WI38 (cell line): ENCODE measurements at regions not wholly inside any gene's neighbourhood (a gene's known extent, or its start where the extent isn't known, plus 50 kb on each side); places are given as distances from the start of the nearest gene placed in this dataset.

Experiments used
- H3K4me3 ChIP-seq: 2 replicates; pipeline ENCODE4 v1.5.1; 2011; ENCODE audit warnings: low read depth, mild to moderate bottlenecking, control low read depth, low read length
- CTCF ChIP-seq: IDR thresholded peaks from 2 replicates; pipeline ENCODE4 v1.5.1; 2012; ENCODE audit warnings: low read depth, mild to moderate bottlenecking, control low read depth, low read length

GRCh38 chr1:70667494-70668170 is 256.6 kb downstream of the CTH start:
- no peak overlapping the region for H3K4me3 ChIP-seq
- TF ChIP-seq CTCF, result no peak

- no peak overlapping the region for H3K4me3 ChIP-seq
- TF ChIP-seq CTCF, result no peak
These were observed 259.9 kb downstream of the CTH start for GRCh38 chr1:70671006-70671405.

- H3K4me3 ChIP-seq, result no peak overlapping the region
These were observed 261.4 kb downstream of the CTH start for GRCh38 chr1:70672442-70672888.

GRCh38 chr1:70674941-70675685 is 264.0 kb downstream of the CTH start:
- TF ChIP-seq CTCF, result no peak
- no peak overlapping the region for H3K4me3 ChIP-seq

More at GRCh38 chr1:70672442-70672888, 261.4 kb downstream of the CTH start:
- TF ChIP-seq CTCF, result no peak

- H3K4me3 ChIP-seq, result no peak overlapping the region
- no peak for TF ChIP-seq CTCF
These were observed 264.7 kb downstream of the CTH start for GRCh38 chr1:70675737-70676156.

- no peak overlapping the region for H3K4me3 ChIP-seq
- TF ChIP-seq CTCF, result peak; percentile 29
These were observed 274.5 kb downstream of the CTH start for GRCh38 chr1:70685300-70686286.
